ENCODE measurements at regions not wholly inside any gene's neighbourhood (a gene's known extent, or its start where the extent isn't known, plus 50 kb on each side); places are given as distances from the start of the nearest gene placed in this dataset.

- TF ChIP-seq CTCF (IDR thresholded peaks at IDR 0.05) (no peak), POLR2A (IDR thresholded peaks at IDR 0.05) (no peak), POLR2AphosphoS5 (IDR thresholded peaks at IDR 0.05) (no peak), EP300 (IDR thresholded peaks at IDR 0.05) (no peak)
These were observed 326.6 kb upstream of the CITED2 start for GRCh38 chr6:139701003-139701402.
